Gastrocnemius medialis (tissue), 4 donors: ENCODE measurements at regions not wholly inside any gene's neighbourhood (a gene's known extent, or its start where the extent isn't known, plus 50 kb on each side); places are given as distances from the start of the nearest gene placed in this dataset.

Experiments
- POLR2A ChIP-seq, 2 donors: fragments of 450-650 bp; IDR thresholded peaks; one replicate each; pipeline ENCODE4 v1.6.1; 2017; ENCODE audit warnings: antibody characterized with exemption in 2 of 2, mild to moderate bottlenecking in 2 of 2, moderate library complexity in 2 of 2
- TF ChIP-seq, protein P1 (sequence below), 5 experiments: fragments of 450-650 bp in 3 of 5; fragments of 200-600 bp in 2 of 5; sonication (generic) in 2 of 5; IDR thresholded peaks in 4 of 5; conservative IDR thresholded peaks in 1 of 5; 1 replicate in 4 of 5; 2 replicates in 1 of 5; pipeline ENCODE4 v1.5.1; 2016 to 2019; ENCODE audit warnings: antibody characterized with exemption in 5 of 5, mild to moderate bottlenecking in 3 of 5, moderate library complexity in 3 of 5

DNA sequence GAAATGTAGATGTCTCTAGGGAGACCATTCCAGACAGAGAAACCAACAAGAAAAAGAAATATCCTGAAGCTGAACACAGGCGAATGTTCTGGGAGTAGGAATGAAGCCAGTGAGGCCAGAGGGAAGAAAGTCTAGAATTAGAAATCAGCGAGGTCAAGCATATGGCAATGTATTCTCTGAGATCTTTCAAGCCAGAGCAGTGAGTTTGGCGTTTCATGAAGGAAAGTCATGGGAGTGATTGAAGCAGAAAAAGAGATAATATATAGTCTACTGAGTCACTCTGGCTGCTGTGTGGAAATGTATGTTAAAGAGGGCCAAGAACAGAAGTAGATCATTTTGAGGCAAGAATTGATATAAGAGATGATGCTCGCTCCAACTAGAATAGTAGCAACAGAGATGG is 576.0 kb downstream of the PCDH17 start:
- TF ChIP-seq, protein P1, sequence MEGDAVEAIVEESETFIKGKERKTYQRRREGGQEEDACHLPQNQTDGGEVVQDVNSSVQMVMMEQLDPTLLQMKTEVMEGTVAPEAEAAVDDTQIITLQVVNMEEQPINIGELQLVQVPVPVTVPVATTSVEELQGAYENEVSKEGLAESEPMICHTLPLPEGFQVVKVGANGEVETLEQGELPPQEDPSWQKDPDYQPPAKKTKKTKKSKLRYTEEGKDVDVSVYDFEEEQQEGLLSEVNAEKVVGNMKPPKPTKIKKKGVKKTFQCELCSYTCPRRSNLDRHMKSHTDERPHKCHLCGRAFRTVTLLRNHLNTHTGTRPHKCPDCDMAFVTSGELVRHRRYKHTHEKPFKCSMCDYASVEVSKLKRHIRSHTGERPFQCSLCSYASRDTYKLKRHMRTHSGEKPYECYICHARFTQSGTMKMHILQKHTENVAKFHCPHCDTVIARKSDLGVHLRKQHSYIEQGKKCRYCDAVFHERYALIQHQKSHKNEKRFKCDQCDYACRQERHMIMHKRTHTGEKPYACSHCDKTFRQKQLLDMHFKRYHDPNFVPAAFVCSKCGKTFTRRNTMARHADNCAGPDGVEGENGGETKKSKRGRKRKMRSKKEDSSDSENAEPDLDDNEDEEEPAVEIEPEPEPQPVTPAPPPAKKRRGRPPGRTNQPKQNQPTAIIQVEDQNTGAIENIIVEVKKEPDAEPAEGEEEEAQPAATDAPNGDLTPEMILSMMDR (IDR thresholded peaks at IDR 0.05 in 4 of 5, conservative IDR thresholded peaks at IDR 0.05 in 1 of 5) = no peak
- no peak for TF ChIP-seq POLR2A (IDR thresholded peaks at IDR 0.05)
